HCT116 (cell line): ENCODE measurements at regions not wholly inside any gene's neighbourhood (a gene's known extent, or its start where the extent isn't known, plus 50 kb on each side); places are given as distances from the start of the nearest gene placed in this dataset.

ENCODE experiments used
- ATAC-seq: fragments of 200-7000 bp; cut with Tn5 transposase; 2 replicates; pipeline ENCODE4 v1.9.1; 2020; ENCODE audit warnings: mild to moderate bottlenecking, moderate library complexity
- BruUV-seq: library from RNA; stranded (reverse); fragments of 400-500 nt; replicated peaks from 2 replicates; lab custom pipeline; 2021; lab: Mats Ljungman, UMichigan
- CTCF ChIA-PET: fragments of 300-600 bp; sonication (Branson Sonifier 250); formaldehyde crosslinking; loops from one replicate; lab custom pipeline; 2021; ENCODE audit warnings: antibody characterized with exemption; lab: Charles Lee
- POLR2A ChIA-PET: fragments of 300-600, 350-600 bp; sonication (Branson Sonifier 250); formaldehyde crosslinking; loops from one replicate; lab custom pipeline; 2021; ENCODE audit warnings: antibody characterized with exemption; lab: Charles Lee
- RAD21 ChIA-PET, 2 experiments: fragments of 300-600 bp; sonication (Branson Sonifier 250); formaldehyde crosslinking; loops; one replicate each; lab custom pipeline; 2023; ENCODE audit warnings: low total read pairs in 2 of 2; ENCODE audit not compliant: uncharacterized antibody in 2 of 2, unreplicated experiment in 2 of 2, low non-redundant PET in 1 of 2; lab: Charles Lee
- DNase-seq: peaks from one replicate; pipeline ENCODE4 v3.0.0-alpha.2; 2010; ENCODE audit warnings: low read depth, low spot score
- H2AFZ ChIP-seq: fragments of 200-600 bp; shearing (Covaris generic), sonication (generic); 2 replicates; pipeline ENCODE4 v1.6.1; 2017; ENCODE audit warnings: low read depth, mixed run types, mixed read lengths, antibody characterized with exemption, low read length; ENCODE audit not compliant: poor library complexity, severe bottlenecking
- H3K27ac ChIP-seq: 2 replicates; pipeline ENCODE4 v1.5.1; 2012; ENCODE audit warnings: low read depth, low read length
- H3K27me3 ChIP-seq: fragments of 200-600 bp; sonication (generic); 2 replicates; pipeline ENCODE4 v1.6.1; 2016; ENCODE audit warnings: mixed run types, low read length, mixed read lengths; ENCODE audit not compliant: insufficient read depth
- H3K36me3 ChIP-seq, 2 experiments: fragments of 200-500 bp in 1 of 2; fragments of 200-600 bp in 1 of 2; sonication (Bioruptor generic) in 1 of 2; sonication (generic) in 1 of 2; 2 replicates each; pipeline versions ENCODE4 v1.5.1 to v1.6.1; 2014 to 2016; ENCODE audit warnings: low read length in 2 of 2, inconsistent platforms in 1 of 2, mixed read lengths in 1 of 2, mixed run types in 1 of 2; ENCODE audit not compliant: insufficient read depth in 2 of 2, control insufficient read depth in 1 of 2
- H3K4me1 ChIP-seq, 2 experiments: fragments of 200-600 bp in 1 of 2; sonication (generic) in 1 of 2; 2 replicates each; pipeline versions ENCODE4 v1.5.1 to v1.6.1; 2012 to 2017; ENCODE audit warnings: low read length in 2 of 2, inconsistent platforms in 1 of 2, mild to moderate bottlenecking in 1 of 2, mixed read lengths in 1 of 2, mixed run types in 1 of 2, moderate library complexity in 1 of 2; ENCODE audit not compliant: insufficient read depth in 2 of 2, control insufficient read depth in 1 of 2
- H3K4me2 ChIP-seq: fragments of 200-600 bp; sonication (generic); 2 replicates; pipeline ENCODE4 v1.6.1; 2017; ENCODE audit warnings: mixed run types, low read length, mixed read lengths
- H3K4me3 ChIP-seq, 2 experiments: fragments of 200-600 bp in 1 of 2; sonication (generic) in 1 of 2; replicated peaks in 1 of 2; 2 replicates each; pipeline ENCODE4 v1.5.1; 2011 to 2016; ENCODE audit warnings: low read length in 2 of 2, control low read depth in 1 of 2, low read depth in 1 of 2, mild to moderate bottlenecking in 1 of 2, mixed read lengths in 1 of 2, mixed run types in 1 of 2
- H3K79me2 ChIP-seq: fragments of 200-600 bp; sonication (generic); 2 replicates; pipeline ENCODE4 v1.6.1; 2017; ENCODE audit warnings: mild to moderate bottlenecking, mixed run types, low read length, moderate library complexity, mixed read lengths; ENCODE audit not compliant: insufficient read depth
- H3K9ac ChIP-seq: fragments of 200-600 bp; sonication (generic); 2 replicates; pipeline ENCODE4 v1.6.1; 2016; ENCODE audit warnings: low read length, mixed read lengths
- H3K9me2 ChIP-seq: fragments of 200-600 bp; sonication (generic), shearing (Covaris generic); 2 replicates; pipeline ENCODE4 v1.6.1; 2017; ENCODE audit warnings: mixed run types, mild to moderate bottlenecking, moderate library complexity; ENCODE audit not compliant: insufficient read depth
- H3K9me3 ChIP-seq, 2 experiments: fragments of 200-500 bp in 1 of 2; fragments of 200-600 bp in 1 of 2; sonication (Bioruptor generic) in 1 of 2; sonication (generic) in 1 of 2; 2 replicates each; pipeline ENCODE4 v1.6.1; 2014 to 2017; ENCODE audit warnings: low read length in 2 of 2, mixed read lengths in 2 of 2, inconsistent platforms in 1 of 2, low read depth in 1 of 2, mild to moderate bottlenecking in 1 of 2, mixed run types in 1 of 2, moderate library complexity in 1 of 2; ENCODE audit not compliant: control insufficient read depth in 1 of 2, insufficient read depth in 1 of 2
- H4K20me1 ChIP-seq: fragments of 200-600 bp; sonication (generic), shearing (Covaris generic); 2 replicates; pipeline ENCODE4 v1.6.1; 2017; ENCODE audit warnings: mixed run types, mild to moderate bottlenecking, moderate library complexity; ENCODE audit not compliant: insufficient read depth
- ATF3 ChIP-seq: IDR thresholded peaks from 2 replicates; pipeline ENCODE4 v1.6.1; 2012
- CEBPB ChIP-seq: IDR thresholded peaks from 2 replicates; pipeline ENCODE4 v1.6.1; 2012; ENCODE audit warnings: low read depth
- EGR1 ChIP-seq: IDR thresholded peaks from 2 replicates; pipeline ENCODE4 v1.6.1; 2012; ENCODE audit warnings: low read depth
- ELF1 ChIP-seq: IDR thresholded peaks from 2 replicates; pipeline ENCODE4 v1.6.1; 2012; ENCODE audit warnings: low read depth, borderline replicate concordance
- EZH2 ChIP-seq: fragments of 200-600 bp; sonication (generic); IDR thresholded peaks from 2 replicates; pipeline ENCODE4 v1.6.1; 2017; ENCODE audit warnings: antibody characterized with exemption, mixed run types
- POLR2A ChIP-seq: IDR thresholded peaks from 2 replicates; pipeline ENCODE4 v1.7.0; 2011; ENCODE audit warnings: borderline replicate concordance; ENCODE audit not compliant: insufficient read depth, insufficient read length; ENCODE audit errors: extremely low read depth
- POLR2AphosphoS5 ChIP-seq: IDR thresholded peaks from 2 replicates; pipeline ENCODE4 v1.6.1; 2011; ENCODE audit warnings: mild to moderate bottlenecking, low read depth, low read length, moderate library complexity
- SIN3A ChIP-seq: IDR thresholded peaks from 2 replicates; pipeline ENCODE4 v1.6.1; 2012; ENCODE audit warnings: low read depth
- SP1 ChIP-seq: IDR thresholded peaks from 2 replicates; pipeline ENCODE4 v1.6.1; 2012; ENCODE audit warnings: low read depth
- YY1 ChIP-seq: IDR thresholded peaks from 2 replicates; pipeline ENCODE4 v1.6.1; 2011; ENCODE audit warnings: low read length, low read depth, moderate library complexity, mild to moderate bottlenecking; ENCODE audit not compliant: insufficient replicate concordance; ENCODE audit errors: extremely low read depth
- ZFX ChIP-seq: fragments of 450-650 bp; IDR thresholded peaks from 2 replicates; pipeline ENCODE4 v1.6.1; 2017
- intact Hi-C: fragments of 100-400 bp; cut with micrococcal nuclease; formaldehyde crosslinking; loops from 2 replicates; pipeline ENCODE4 v1.10.0; 2022
- TF ChIP-seq, protein P1 (sequence below): IDR thresholded peaks from 2 replicates; pipeline ENCODE4 v1.6.1; 2011; ENCODE audit warnings: mild to moderate bottlenecking, low read length, moderate library complexity; ENCODE audit not compliant: insufficient replicate concordance; ENCODE audit errors: extremely low read depth

DNA sequence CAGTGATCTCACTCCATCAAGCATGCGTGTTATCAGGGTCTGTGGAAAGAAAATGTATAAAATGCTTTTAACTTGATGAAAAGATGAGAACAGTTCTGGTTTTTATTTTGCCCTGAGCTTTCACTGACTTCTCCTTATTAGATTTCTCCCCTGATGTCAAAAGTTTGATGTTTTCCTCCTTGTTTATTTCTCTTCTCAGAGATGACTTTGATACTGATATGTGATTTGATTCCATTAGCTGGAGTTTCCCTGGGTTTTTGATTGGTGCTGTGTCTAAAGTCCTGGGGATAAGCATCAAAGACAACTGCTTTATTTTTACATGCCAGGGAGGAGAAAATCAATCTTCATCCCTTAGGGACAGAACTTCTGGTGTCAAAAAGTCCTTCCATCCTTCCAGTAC lies 510.0 kb downstream of the KCTD16 start:
- Histone ChIP-seq H3K36me3 (no peaks in the 10 kb centered on the region), H3K9ac (no peak overlapping the region), H3K27me3 (no peaks in the 10 kb centered on the region), H2AFZ (no peak overlapping the region), H3K9me3 (no peaks in the 10 kb centered on the region)
- intact Hi-C loops, result no loop called here
- TF ChIP-seq CEBPB (no peak), SP1 (no peak), POLR2A (no peak), ZFX (no peak), EZH2 (no peak), YY1 (no peak), SIN3A (no peak), ELF1 (no peak)
- TF ChIP-seq, protein P1, sequence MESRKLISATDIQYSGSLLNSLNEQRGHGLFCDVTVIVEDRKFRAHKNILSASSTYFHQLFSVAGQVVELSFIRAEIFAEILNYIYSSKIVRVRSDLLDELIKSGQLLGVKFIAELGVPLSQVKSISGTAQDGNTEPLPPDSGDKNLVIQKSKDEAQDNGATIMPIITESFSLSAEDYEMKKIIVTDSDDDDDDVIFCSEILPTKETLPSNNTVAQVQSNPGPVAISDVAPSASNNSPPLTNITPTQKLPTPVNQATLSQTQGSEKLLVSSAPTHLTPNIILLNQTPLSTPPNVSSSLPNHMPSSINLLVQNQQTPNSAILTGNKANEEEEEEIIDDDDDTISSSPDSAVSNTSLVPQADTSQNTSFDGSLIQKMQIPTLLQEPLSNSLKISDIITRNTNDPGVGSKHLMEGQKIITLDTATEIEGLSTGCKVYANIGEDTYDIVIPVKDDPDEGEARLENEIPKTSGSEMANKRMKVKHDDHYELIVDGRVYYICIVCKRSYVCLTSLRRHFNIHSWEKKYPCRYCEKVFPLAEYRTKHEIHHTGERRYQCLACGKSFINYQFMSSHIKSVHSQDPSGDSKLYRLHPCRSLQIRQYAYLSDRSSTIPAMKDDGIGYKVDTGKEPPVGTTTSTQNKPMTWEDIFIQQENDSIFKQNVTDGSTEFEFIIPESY, result no peak
- TF ChIP-seq, all 23 proteins: peak for 0
- DNase-seq (no peak), ATAC-seq (no peak)
- no TSS peak for BruUV-seq
- ChIA-PET RAD21 (no interaction called here), CTCF (no interaction called here), POLR2A (no interaction called here)
- Histone ChIP-seq H3K79me2 (no peaks in the 10 kb centered on the region), H3K4me3 (no peak overlapping the region), H4K20me1 (no peaks in the 10 kb centered on the region), H3K27ac (no peak overlapping the region), H3K9me2 (no peaks in the 10 kb centered on the region), H3K4me1 (no peaks in the 10 kb centered on the region), H3K4me2 (no peak overlapping the region)

DNA sequence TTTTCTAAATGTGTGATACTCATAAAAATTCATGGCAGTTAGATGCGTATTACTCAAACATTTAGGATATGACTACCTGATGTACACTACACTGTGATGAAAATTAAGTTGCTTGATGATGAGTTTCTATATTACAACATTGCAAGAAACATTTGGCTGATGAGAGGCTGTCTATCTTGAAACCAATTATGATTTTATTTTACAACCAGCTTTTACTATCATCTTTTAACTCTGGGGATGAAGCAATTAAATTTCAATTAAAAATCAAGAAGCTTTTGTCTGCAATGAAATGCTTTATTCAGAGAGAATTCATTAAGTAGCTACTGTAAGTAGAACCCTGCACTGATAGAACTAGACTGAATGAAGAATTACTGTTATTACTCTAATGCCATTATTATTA lies 500.4 kb downstream of the KCTD16 start:
- H3K4me1 ChIP-seq, result no peaks in the 10 kb centered on the region
- no peaks in the 10 kb centered on the region for H3K9me3 ChIP-seq
- BruUV-seq, result no TSS peak
- ChIA-PET POLR2A (no interaction called here), RAD21 (no interaction called here), CTCF (no interaction called here)
- no peak overlapping the region for H2AFZ ChIP-seq
- no peak overlapping the region for H3K4me2 ChIP-seq
- ATAC-seq (no peak), DNase-seq (no peak)
- no peak overlapping the region for H3K27ac ChIP-seq
- H4K20me1 ChIP-seq, result no peaks in the 10 kb centered on the region
- peaks cover 6% of the 10 kb centered on the region; the same call in 1 of the 2 replicates for H3K27me3 ChIP-seq
- no peaks in the 10 kb centered on the region for H3K79me2 ChIP-seq
- no peaks in the 10 kb centered on the region for H3K9me2 ChIP-seq
- no peak overlapping the region for H3K4me3 ChIP-seq
- TF ChIP-seq POLR2AphosphoS5 (no peak), ATF3 (no peak), YY1 (no peak), EGR1 (no peak)
- H3K9ac ChIP-seq, result no peak overlapping the region
- H3K36me3 ChIP-seq, result no peaks in the 10 kb centered on the region
- intact Hi-C loops, result no loop called here
